A549 (cell line): ENCODE measurements at regions not wholly inside any gene's neighbourhood (a gene's known extent, or its start where the extent isn't known, plus 50 kb on each side); places are given as distances from the start of the nearest gene placed in this dataset.

Experiments used
- ATAC-seq, 2 experiments: fragments of 200-7000 bp in 1 of 2; fragments of >200 bp in 1 of 2; cut with Nextera tagmentation in 1 of 2; cut with Tn5 transposase in 1 of 2; 3 replicates each; pipeline versions ENCODE4 v1.8.0 to v1.9.1; 2018 to 2020; ENCODE audit warnings: mild to moderate bottlenecking in 1 of 2, moderate library complexity in 1 of 2
- CTCF ChIA-PET: fragments of 300-600 bp; sonication (Branson Sonifier 250); formaldehyde crosslinking; extraction: SDS; loops from one replicate; lab custom pipeline; 2021; ENCODE audit warnings: antibody characterized with exemption, inconsistent platforms; lab: Yijun Ruan, JAX
- POLR2A ChIA-PET: fragments of 350-600 bp; formaldehyde crosslinking; extraction: SDS; loops from one replicate; lab custom pipeline; 2021; ENCODE audit warnings: antibody characterized with exemption, inconsistent platforms; lab: Yijun Ruan, JAX
- DNase-seq, 2 experiments: peaks; one replicate each; pipeline versions ENCODE4 v3.0.0 to v3.0.0-alpha.2; 2011 to 2016; ENCODE audit warnings: low read depth in 1 of 2, low spot score in 1 of 2
- FAIRE-seq: peaks from 2 replicates; lab custom pipeline; 2011; peaks lifted over from hg19 to GRCh38; lab: Jason Lieb, UNC
- H3K27ac ChIP-seq, 2 experiments: fragments of >200 bp; sonication (Bioruptor Twin); formaldehyde crosslinking; 3 replicates each; pipeline ENCODE4 v1.5.1; 2016 to 2017
- H3K4me1 ChIP-seq: fragments of >200 bp; sonication (Bioruptor Twin); formaldehyde crosslinking; 3 replicates; pipeline ENCODE4 v1.6.1; 2016
- H3K4me2 ChIP-seq: fragments of >200 bp; sonication (Bioruptor Twin); formaldehyde crosslinking; 3 replicates; pipeline ENCODE4 v1.6.1; 2016
- H3K4me3 ChIP-seq: fragments of >200 bp; sonication (Bioruptor Twin); formaldehyde crosslinking; 3 replicates; pipeline ENCODE4 v1.5.1; 2016
- H3K9me3 ChIP-seq: fragments of >200 bp; sonication (Bioruptor Twin); formaldehyde crosslinking; 3 replicates; pipeline ENCODE4 v1.6.1; 2016
- ATOH8 ChIP-seq: fragments of 250-450 bp; sonication (Bioruptor Pico); IDR thresholded peaks from 2 replicates; pipeline ENCODE4 v1.5.0; 2020; ENCODE audit warnings: low read depth, mild to moderate bottlenecking, moderate library complexity
- BCL3 ChIP-seq: fragments of >200 bp; sonication (Bioruptor Twin); formaldehyde crosslinking; IDR thresholded peaks from 3 replicates; pipeline ENCODE4 v1.6.1; 2016
- BHLHE40 ChIP-seq: IDR thresholded peaks from 2 replicates; pipeline ENCODE4 v1.6.1; 2012; ENCODE audit warnings: low read depth, low read length, inconsistent platforms
- CTCF ChIP-seq: fragments of >200 bp; sonication (Bioruptor Twin); formaldehyde crosslinking; IDR thresholded peaks from 3 replicates; pipeline ENCODE4 v1.5.1; 2016
- E2F6 ChIP-seq: IDR thresholded peaks from 2 replicates; pipeline ENCODE4 v1.6.1; 2012; ENCODE audit warnings: low read depth, borderline replicate concordance
- EHF ChIP-seq: fragments of 250-450 bp; sonication (Bioruptor Pico); IDR thresholded peaks from 2 replicates; pipeline ENCODE4 v1.5.0; 2020; ENCODE audit warnings: mild to moderate bottlenecking
- ELK1 ChIP-seq: fragments of 150-350 bp; IDR thresholded peaks from 2 replicates; pipeline ENCODE4 v1.6.1; 2014; ENCODE audit warnings: low read depth, mild to moderate bottlenecking, low read length
- EP300 ChIP-seq, 2 experiments: fragments of >200 bp; sonication (Bioruptor Twin); formaldehyde crosslinking; IDR thresholded peaks; 2 replicates in 1 of 2; 3 replicates in 1 of 2; pipeline ENCODE4 v1.6.1; 2016 to 2017
- FOSB ChIP-seq: fragments of 250-450 bp; sonication (Bioruptor Pico); IDR thresholded peaks from 2 replicates; pipeline ENCODE4 v1.5.0; 2020; ENCODE audit warnings: mild to moderate bottlenecking, moderate library complexity
- FOXS1 ChIP-seq: fragments of 250-450 bp; sonication (Bioruptor Pico); IDR thresholded peaks from 2 replicates; pipeline ENCODE4 v1.5.0; 2020; ENCODE audit warnings: mild to moderate bottlenecking, moderate library complexity
- HES2 ChIP-seq: fragments of >200 bp; sonication (Bioruptor Twin); formaldehyde crosslinking; IDR thresholded peaks from 2 replicates; pipeline ENCODE4 v1.6.1; 2016
- HMGXB4 ChIP-seq: fragments of 250-450 bp; sonication (Bioruptor Pico); IDR thresholded peaks from 2 replicates; pipeline ENCODE4 v1.5.0; 2021; ENCODE audit warnings: mild to moderate bottlenecking, moderate library complexity, borderline replicate concordance
- HOXA7 ChIP-seq: fragments of 250-450 bp; sonication (Bioruptor Pico); IDR thresholded peaks from 2 replicates; pipeline ENCODE4 v1.5.0; 2020; ENCODE audit warnings: mild to moderate bottlenecking, moderate library complexity
- MYC ChIP-seq: IDR thresholded peaks from 2 replicates; pipeline ENCODE4 v1.6.1; 2012; ENCODE audit warnings: mild to moderate bottlenecking, inconsistent platforms, low read length, improper control_type of control experiment, borderline replicate concordance
- PHF8 ChIP-seq: fragments of 200-600 bp; sonication (generic); IDR thresholded peaks from 2 replicates; pipeline ENCODE4 v1.6.1; 2016; ENCODE audit warnings: low read depth, mild to moderate bottlenecking, antibody characterized with exemption, moderate library complexity, borderline replicate concordance
- POLR2A ChIP-seq: IDR thresholded peaks from 2 replicates; pipeline ENCODE4 v1.6.1; 2012; ENCODE audit warnings: mild to moderate bottlenecking, low read length
- RAD21 ChIP-seq, 2 experiments: fragments of >200 bp in 1 of 2; sonication (Bioruptor Twin) in 1 of 2; formaldehyde crosslinking in 1 of 2; IDR thresholded peaks in 1 of 2; conservative IDR thresholded peaks in 1 of 2; 2 replicates in 1 of 2; 3 replicates in 1 of 2; pipeline ENCODE4 v1.6.1; 2012 to 2018; ENCODE audit warnings: inconsistent platforms in 1 of 2
- SMC3 ChIP-seq: fragments of >200 bp; sonication (Bioruptor Twin); formaldehyde crosslinking; IDR thresholded peaks from 3 replicates; pipeline ENCODE4 v1.6.1; 2018; ENCODE audit warnings: inconsistent platforms
- TFCP2L1 ChIP-seq: fragments of 250-450 bp; sonication (Bioruptor Pico); IDR thresholded peaks from 2 replicates; pipeline ENCODE4 v1.5.0; 2021; ENCODE audit warnings: mild to moderate bottlenecking
- ZC3H11A ChIP-seq: fragments of 450-650 bp; IDR thresholded peaks from 2 replicates; pipeline ENCODE4 v1.6.1; 2014; ENCODE audit warnings: antibody characterized with exemption, mild to moderate bottlenecking
- ZNF302 ChIP-seq: fragments of 250-450 bp; sonication (Bioruptor Pico); IDR thresholded peaks from 2 replicates; pipeline ENCODE4 v1.9.0; 2021; ENCODE audit warnings: inconsistent platforms, mild to moderate bottlenecking, moderate library complexity
- WGBS: methylation state at CpG from one replicate; pipeline ENCODE4 v1.1.6; 2017; ENCODE audit errors: missing lambda C conversion rate; 5-methylcytosine and 5-hydroxymethylcytosine counted together

- Histone ChIP-seq H3K4me1 (no peaks in the 10 kb centered on the region), H3K27ac (no peak overlapping the region), H3K4me3 (no peak overlapping the region), H3K4me2 (no peak overlapping the region), H3K9me3 (no peaks in the 10 kb centered on the region)
- CTCF ChIA-PET = interaction anchor here (0.8 to 1.6 kb wide), 3 partner anchors 18 to 138 kb away, joined by 3 to 5 read pairs (median 4); no protein-coding TSS in a partner anchor
- DNase-seq (peak in 1 of 2 experiments; percentile 45), ATAC-seq (peak; percentile 95 to 99), FAIRE-seq (no peak)
- 16% methylated on average over 7 of the region's 7 CpGs for WGBS
- POLR2A ChIA-PET = no interaction called here
- TF ChIP-seq HMGXB4 (CRISPR knock-in tag) (no peak), RAD21 (conservative IDR thresholded peaks at IDR 0.05 in 1 of 2, IDR thresholded peaks at IDR 0.05 in 1 of 2) (peak in 1 of 2 experiments; percentile 25; a peak in 1 of 5 replicates), EP300 (IDR thresholded peaks at IDR 0.05) (no peak), E2F6 (no peak), CTCF (0 out of 3 replicates have a peak, but pooled peaks have one; percentile 7), PHF8 (no peak), EHF (no peak), ELK1 (no peak)
Observed at GRCh38 chr2:17171446-17172049, 346.7 kb downstream of the RAD51AP2 start.

- WGBS = 13% methylated on average over 4 of the region's 4 CpGs
- FAIRE-seq (no peak), ATAC-seq (no peak), DNase-seq (no peak)
- H3K4me1 ChIP-seq = no peaks in the 10 kb centered on the region
- no peak overlapping the region for H3K27ac ChIP-seq
- POLR2A ChIA-PET = no interaction called here
- no peak overlapping the region for H3K4me2 ChIP-seq
- H3K4me3 ChIP-seq = no peak overlapping the region
- no peaks in the 10 kb centered on the region for H3K9me3 ChIP-seq
- CTCF ChIA-PET = no interaction called here
- no peak for TF ChIP-seq HOXA7 (CRISPR knock-in tag)
- TF ChIP-seq ZC3H11A = no peak
- no peak for TF ChIP-seq BHLHE40
- no peak for TF ChIP-seq HES2
- TF ChIP-seq, all 56 proteins: peak for 0
Observed at GRCh38 chr2:17166506-17166905, 351.7 kb downstream of the RAD51AP2 start.

GRCh38 chr2:17164550-17164949 is 353.7 kb downstream of the RAD51AP2 start:
- H3K4me2 ChIP-seq = no peak overlapping the region
- no peak overlapping the region for H3K4me3 ChIP-seq
- 74% methylated on average over 1 of the region's 1 CpG for WGBS
- no peaks in the 10 kb centered on the region for H3K4me1 ChIP-seq
- no peak for ATAC-seq
- DNase-seq = no peak
- H3K27ac ChIP-seq = no peak overlapping the region
- TF ChIP-seq MYC = no peak
- TF ChIP-seq POLR2A = no peak
- TF ChIP-seq FOXS1 (CRISPR knock-in tag) = no peak
- TF ChIP-seq TFCP2L1 = no peak
- no peak for TF ChIP-seq FOSB (CRISPR knock-in tag)
- TF ChIP-seq EP300 (IDR thresholded peaks at IDR 0.05) = no peak
- TF ChIP-seq SMC3 = no peak
- no peak for TF ChIP-seq ZNF302 (CRISPR knock-in tag)
- TF ChIP-seq ATOH8 = no peak
- TF ChIP-seq BHLHE40 = no peak
- no peak for TF ChIP-seq BCL3
- H3K9me3 ChIP-seq = no peaks in the 10 kb centered on the region
- POLR2A ChIA-PET = interaction anchor here (0.7 kb wide), 1 partner anchor 40 kb away, joined by 3 read pairs; no protein-coding TSS in a partner anchor
- no peak for FAIRE-seq
- CTCF ChIA-PET = no interaction called here
